NCI-H345 treated with DMSO at 0.1 percent for 48 hours (cell line): ENCODE measurements at regions not wholly inside any gene's neighbourhood (a gene's known extent, or its start where the extent isn't known, plus 50 kb on each side); places are given as distances from the start of the nearest gene placed in this dataset.
"Not testable (repeated sequence)": the region's sequence is repeated elsewhere in the genome, so short reads cannot be mapped to it uniquely, and the experiment has no call there.

Experiments used
- DNase-seq: peaks from one replicate; lab custom pipeline; 2025; ENCODE audit not compliant: unreplicated experiment; lab: John Stamatoyannopoulos, UW

- no peak for DNase-seq
Measured at GRCh38 chr1:199936441-199936840, 91.1 kb upstream of the NR5A2 start.

- DNase-seq, result no peak
Measured at GRCh38 chr1:199937161-199937560, 90.3 kb upstream of the NR5A2 start.

GRCh38 chr1:199937661-199938060 lies 89.8 kb upstream of the NR5A2 start:
- no peak for DNase-seq

- DNase-seq, result no peak
Measured at GRCh38 chr1:199944986-199945385, 82.5 kb upstream of the NR5A2 start.

GRCh38 chr1:199945591-199945990 lies 81.9 kb upstream of the NR5A2 start:
- no peak for DNase-seq

- no peak for DNase-seq
Measured at GRCh38 chr1:199946305-199947155, 81.0 kb upstream of the NR5A2 start.

GRCh38 chr1:199948587-199949280 lies 78.8 kb upstream of the NR5A2 start:
- DNase-seq, result no peak

- not testable (repeated sequence) for DNase-seq
Measured at GRCh38 chr1:199951005-199951404, 76.5 kb upstream of the NR5A2 start.

- DNase-seq, result no peak
Measured at GRCh38 chr1:199953651-199954050, 73.9 kb upstream of the NR5A2 start.

GRCh38 chr1:199954699-199955098 lies 72.8 kb upstream of the NR5A2 start:
- DNase-seq, result no peak

GRCh38 chr1:199955235-199955634 lies 72.3 kb upstream of the NR5A2 start:
- DNase-seq, result no peak

- DNase-seq, result no peak
Measured at GRCh38 chr1:199956005-199956404, 71.5 kb upstream of the NR5A2 start.

- peak; percentile 72 for DNase-seq
Measured at GRCh38 chr1:199959033-199959774, 68.3 kb upstream of the NR5A2 start.

- no peak for DNase-seq
Measured at GRCh38 chr1:199959775-199960110, 67.8 kb upstream of the NR5A2 start.

- no peak for DNase-seq
Measured at GRCh38 chr1:199970125-199970524, 57.4 kb upstream of the NR5A2 start.

GRCh38 chr1:199976496-199977144 lies 50.9 kb upstream of the NR5A2 start:
- DNase-seq, result no peak
